Fibroblast of upper back skin (primary cell): ENCODE measurements at regions not wholly inside any gene's neighbourhood (a gene's known extent, or its start where the extent isn't known, plus 50 kb on each side); places are given as distances from the start of the nearest gene placed in this dataset.

Experiments
- DNase-seq: peaks from one replicate; pipeline ENCODE4 v3.0.0-alpha.2; 2013

- no peak for DNase-seq
Measured at GRCh38 chr3:144235489-144235888, 263.9 kb downstream of the DIPK2A start.

- DNase-seq, result no peak
Measured at GRCh38 chr3:144237351-144237750, 265.7 kb downstream of the DIPK2A start.

GRCh38 chr3:144241404-144241803, 269.8 kb downstream of the DIPK2A start:
- peak; percentile 10 for DNase-seq

- no peak for DNase-seq
Measured at GRCh38 chr3:144242747-144243146, 271.1 kb downstream of the DIPK2A start.

GRCh38 chr3:144244662-144245061, 273.0 kb downstream of the DIPK2A start:
- DNase-seq, result no peak

- no peak for DNase-seq
Measured at GRCh38 chr3:144252896-144253295, 281.3 kb downstream of the DIPK2A start.

GRCh38 chr3:144257381-144257780, 285.8 kb downstream of the DIPK2A start:
- peak; percentile 25 for DNase-seq

- DNase-seq, result no peak
Measured at GRCh38 chr3:144259267-144259666, 287.6 kb downstream of the DIPK2A start.

- no peak for DNase-seq
Measured at GRCh38 chr3:144263706-144264105, 292.1 kb downstream of the DIPK2A start.

- no peak for DNase-seq
Measured at GRCh38 chr3:144264350-144264749, 292.7 kb downstream of the DIPK2A start.

GRCh38 chr3:144264794-144265193, 293.2 kb downstream of the DIPK2A start:
- DNase-seq, result no peak

- no peak for DNase-seq
Measured at GRCh38 chr3:144265542-144266100, 294.0 kb downstream of the DIPK2A start.

GRCh38 chr3:144270100-144270499, 298.5 kb downstream of the DIPK2A start:
- no peak for DNase-seq

- DNase-seq, result peak; percentile 1
Measured at GRCh38 chr3:144272680-144273079, 301.1 kb downstream of the DIPK2A start.

GRCh38 chr3:144273601-144274000, 302.0 kb downstream of the DIPK2A start:
- peak; percentile 25 for DNase-seq

- no peak for DNase-seq
Measured at GRCh38 chr3:144275005-144275404, 303.4 kb downstream of the DIPK2A start.

- DNase-seq, result no peak
Measured at GRCh38 chr3:144282313-144282712, 310.7 kb downstream of the DIPK2A start.

- no peak for DNase-seq
Measured at GRCh38 chr3:144286235-144286910, 314.8 kb downstream of the DIPK2A start.

- DNase-seq, result no peak
Measured at GRCh38 chr3:144287001-144287400, 315.4 kb downstream of the DIPK2A start.

GRCh38 chr3:144289057-144289456, 317.4 kb downstream of the DIPK2A start:
- DNase-seq, result no peak

GRCh38 chr3:144294659-144295538, 323.3 kb downstream of the DIPK2A start:
- DNase-seq, result no peak

- no peak for DNase-seq
Measured at GRCh38 chr3:144295613-144296012, 324.0 kb downstream of the DIPK2A start.

GRCh38 chr3:144296808-144297207, 325.2 kb downstream of the DIPK2A start:
- DNase-seq, result no peak

GRCh38 chr3:144301863-144302262, 330.2 kb downstream of the DIPK2A start:
- DNase-seq, result no peak
